HG02870 (cell line): ENCODE measurements at regions not wholly inside any gene's neighbourhood (a gene's known extent, or its start where the extent isn't known, plus 50 kb on each side); places are given as distances from the start of the nearest gene placed in this dataset.
"Not testable (repeated sequence)": the region's sequence is repeated elsewhere in the genome, so short reads cannot be mapped to it uniquely, and the experiment has no call there.

Experiments
- ATAC-seq: cut with Tn5 transposase; IDR thresholded peaks from one replicate; pipeline ENCODE4 v1.9.1; 2021; ENCODE audit warnings: mild to moderate bottlenecking, moderate library complexity; ENCODE audit not compliant: unreplicated experiment

DNA sequence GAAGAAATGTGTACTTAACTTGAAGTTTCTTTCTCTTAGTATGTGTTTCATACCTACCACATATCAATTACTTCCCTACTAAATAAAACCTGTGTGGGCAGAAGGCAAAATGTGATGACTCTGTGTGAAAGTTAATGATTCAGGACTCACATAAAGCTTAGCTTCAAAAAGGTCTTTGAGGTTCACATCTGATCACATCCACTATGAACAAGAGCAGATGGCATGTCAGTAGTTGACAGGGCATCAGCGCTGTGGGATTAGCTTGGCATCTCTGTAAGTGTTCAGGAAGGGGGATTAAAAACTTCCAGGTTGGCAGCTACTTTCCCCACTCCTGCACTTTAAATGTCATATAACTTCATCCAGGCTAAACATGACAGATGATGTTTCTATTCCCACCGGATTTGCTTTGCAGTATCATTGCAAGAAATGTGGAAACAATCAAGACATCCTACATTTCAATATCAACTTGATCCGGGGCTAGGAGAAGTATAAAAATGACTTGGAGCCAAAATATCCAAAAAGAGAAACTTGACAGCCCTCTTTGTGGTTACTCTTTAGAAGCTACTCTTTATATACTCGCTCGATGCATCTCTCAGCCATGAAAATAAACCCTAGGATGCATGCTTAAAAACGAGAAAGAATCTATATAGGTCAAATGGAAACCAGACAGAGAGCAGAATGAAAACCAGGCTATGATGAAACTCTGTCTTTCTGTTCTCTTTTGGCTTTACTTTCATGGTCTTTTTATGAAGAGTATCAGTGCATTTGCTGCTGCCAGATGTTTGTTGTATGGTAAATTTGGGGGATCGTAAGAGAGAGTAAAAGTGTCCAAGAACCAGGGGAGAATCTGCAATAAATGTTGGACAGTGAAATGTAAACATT is 273.1 kb upstream of the ALCAM start:
- ATAC-seq, result peak; percentile 74

GRCh38 chr3:105094588-105094987 is 272.1 kb upstream of the ALCAM start:
- no peak for ATAC-seq

GRCh38 chr3:105096071-105096470 is 270.6 kb upstream of the ALCAM start:
- ATAC-seq, result no peak

GRCh38 chr3:105101603-105102002 is 265.1 kb upstream of the ALCAM start:
- no peak for ATAC-seq

GRCh38 chr3:105103139-105103538 is 263.6 kb upstream of the ALCAM start:
- ATAC-seq, result no peak

GRCh38 chr3:105108823-105109222 is 257.9 kb upstream of the ALCAM start:
- no peak for ATAC-seq

DNA sequence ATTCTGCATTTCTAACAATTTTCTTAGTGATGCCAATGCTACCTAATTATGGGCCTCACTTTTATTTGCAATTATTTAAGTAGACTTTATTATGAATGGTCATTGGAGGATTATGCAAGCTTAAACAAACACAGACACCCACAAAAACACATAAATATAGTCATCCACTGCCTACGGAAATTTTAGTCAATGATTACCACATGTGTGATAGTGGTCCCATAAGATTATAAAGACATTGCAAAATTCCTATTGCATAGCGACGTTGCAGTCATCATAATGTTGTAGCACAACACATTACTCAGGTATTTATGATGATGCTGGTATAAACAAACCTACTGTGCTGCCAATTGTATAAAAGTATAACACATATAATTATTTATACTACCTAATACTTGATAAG is 247.8 kb upstream of the ALCAM start:
- ATAC-seq, result no peak

GRCh38 chr3:105119801-105120340 is 246.8 kb upstream of the ALCAM start:
- ATAC-seq, result no peak

DNA sequence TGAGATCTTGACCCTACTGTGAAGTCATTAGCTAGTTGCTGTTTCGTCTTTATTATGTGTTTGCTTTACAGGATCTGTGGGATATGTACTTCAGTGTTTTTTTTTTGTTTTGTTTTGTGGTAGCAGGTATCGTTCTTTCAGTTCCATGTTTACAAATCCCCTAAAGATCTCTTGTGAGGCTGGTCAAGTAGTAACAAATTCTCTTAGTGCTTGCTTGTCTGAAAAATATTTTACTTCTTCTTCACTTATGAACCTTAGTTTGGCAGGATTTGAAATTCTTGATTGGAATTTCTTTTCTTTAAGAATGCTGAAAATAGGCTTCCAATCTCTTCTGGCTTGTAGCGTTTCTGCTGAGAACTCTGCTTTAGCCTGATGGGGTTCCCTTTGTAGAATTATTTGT is 235.8 kb upstream of the ALCAM start:
- ATAC-seq, result no peak

- no peak for ATAC-seq
Measured at GRCh38 chr3:105137911-105138310, 228.8 kb upstream of the ALCAM start.

GRCh38 chr3:105139881-105140560 is 226.7 kb upstream of the ALCAM start:
- ATAC-seq, result no peak

DNA sequence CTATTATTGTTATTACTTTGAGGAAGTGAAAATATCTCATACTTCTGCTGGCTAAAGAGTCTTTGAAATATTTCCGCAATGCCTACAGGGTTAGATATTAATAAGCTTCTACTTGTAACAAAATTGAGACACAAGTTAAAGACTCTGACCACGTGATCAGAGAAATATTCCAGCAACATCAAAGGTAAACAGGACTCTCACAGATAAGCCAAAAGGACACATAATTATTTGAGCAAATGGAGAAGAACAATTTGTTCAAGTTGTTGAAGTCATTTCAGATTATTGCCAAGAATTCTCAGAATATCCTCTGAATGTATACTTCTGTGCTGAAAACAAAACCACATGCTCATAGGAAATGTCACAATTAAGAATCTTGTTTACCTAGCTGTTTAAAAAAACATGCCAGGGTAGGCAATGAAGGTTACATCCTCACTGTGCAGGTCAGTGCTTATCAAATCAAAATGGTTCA is 225.8 kb upstream of the ALCAM start:
- no peak for ATAC-seq

GRCh38 chr3:105144837-105145236 is 221.9 kb upstream of the ALCAM start:
- ATAC-seq, result no peak

DNA sequence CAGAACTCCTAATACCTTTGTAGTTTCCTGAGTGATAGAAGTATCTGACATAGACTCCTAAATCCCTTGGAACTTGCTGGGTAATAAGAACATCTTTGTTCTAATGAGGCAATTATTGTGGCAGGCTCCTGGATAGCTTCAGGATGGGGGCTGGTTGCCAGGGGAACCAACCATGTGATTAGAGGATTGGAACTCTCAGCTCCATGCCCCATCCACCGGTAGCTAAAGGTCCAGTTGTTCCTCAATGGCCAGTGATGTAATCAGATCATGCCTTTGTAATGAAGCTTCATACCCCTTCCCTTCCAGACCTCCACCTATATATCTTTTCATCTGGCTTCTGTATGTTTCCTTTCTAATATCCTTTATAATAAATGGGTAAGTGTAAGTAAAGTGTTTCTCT is 221.2 kb upstream of the ALCAM start:
- ATAC-seq, result no peak

GRCh38 chr3:105149197-105149596 is 217.5 kb upstream of the ALCAM start:
- not testable (repeated sequence) for ATAC-seq

DNA sequence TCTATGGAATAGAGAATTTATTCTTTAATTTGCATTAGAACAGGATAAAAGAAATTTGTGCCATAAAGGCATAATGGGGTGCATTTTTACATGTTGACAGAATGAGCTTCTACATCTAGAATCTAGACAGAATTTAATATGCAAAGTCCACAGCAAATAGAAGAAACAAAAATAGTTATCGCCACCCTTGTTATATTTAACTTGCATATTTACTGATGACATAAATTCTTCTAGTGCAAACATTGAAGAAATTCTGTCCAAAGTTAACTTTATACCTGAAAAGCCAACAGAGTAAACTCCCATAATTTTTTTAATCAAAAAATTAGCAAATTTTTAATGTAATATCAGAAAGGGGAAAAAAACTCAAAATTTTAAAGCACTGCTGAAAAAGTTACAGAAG is 213.7 kb upstream of the ALCAM start:
- no peak for ATAC-seq

GRCh38 chr3:105154692-105155091 is 212.0 kb upstream of the ALCAM start:
- ATAC-seq, result no peak

DNA sequence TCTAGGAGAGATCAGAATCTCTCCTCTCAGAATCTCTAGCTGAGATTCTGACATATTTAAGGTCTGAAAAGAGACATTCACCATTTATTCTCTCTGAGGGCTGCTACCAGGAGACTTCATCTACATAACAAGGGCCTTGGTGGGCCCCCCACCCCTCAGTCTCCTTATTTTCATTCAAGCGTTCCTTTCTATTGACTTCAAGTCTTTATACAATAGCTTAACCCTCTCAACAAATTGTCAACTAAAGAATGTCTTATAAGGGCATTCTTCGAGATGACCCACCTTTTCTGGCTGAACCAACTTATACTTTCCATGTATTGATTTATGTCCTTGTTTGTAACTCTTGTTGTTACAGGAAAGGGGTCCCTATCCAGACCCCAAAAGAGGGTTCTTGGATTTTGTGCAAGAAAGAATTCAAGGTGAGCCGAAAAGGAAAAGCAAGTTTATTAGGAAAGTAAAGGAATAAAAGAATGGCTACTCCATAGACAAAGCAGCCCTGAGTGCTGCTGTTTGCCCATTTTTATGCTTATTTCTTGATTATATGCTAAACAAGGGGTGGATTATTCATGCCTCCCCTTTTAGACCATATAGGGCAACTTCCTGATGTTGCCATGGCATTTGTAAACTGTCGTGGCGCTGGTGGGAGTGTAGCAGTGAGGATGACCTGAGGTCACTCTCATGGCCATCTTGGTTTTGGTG is 209.5 kb upstream of the ALCAM start:
- ATAC-seq, result no peak

DNA sequence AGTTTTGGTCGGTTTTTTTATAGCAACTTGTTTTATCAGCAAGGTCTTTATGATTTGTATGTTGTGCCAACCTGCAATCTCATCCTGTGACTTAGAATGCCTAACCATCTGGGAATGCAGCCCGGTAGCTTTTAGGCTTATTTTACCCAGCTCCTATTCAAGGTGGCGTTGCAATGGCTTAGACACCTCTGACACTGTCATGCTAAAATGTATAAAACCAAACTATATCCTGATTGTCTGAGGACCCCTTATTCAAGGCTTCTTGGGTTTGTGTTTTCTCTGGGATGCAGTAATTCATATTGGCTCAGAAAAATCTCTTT is 209.0 kb upstream of the ALCAM start:
- no peak for ATAC-seq

- ATAC-seq, result no peak
Measured at GRCh38 chr3:105158286-105158685, 208.4 kb upstream of the ALCAM start.

DNA sequence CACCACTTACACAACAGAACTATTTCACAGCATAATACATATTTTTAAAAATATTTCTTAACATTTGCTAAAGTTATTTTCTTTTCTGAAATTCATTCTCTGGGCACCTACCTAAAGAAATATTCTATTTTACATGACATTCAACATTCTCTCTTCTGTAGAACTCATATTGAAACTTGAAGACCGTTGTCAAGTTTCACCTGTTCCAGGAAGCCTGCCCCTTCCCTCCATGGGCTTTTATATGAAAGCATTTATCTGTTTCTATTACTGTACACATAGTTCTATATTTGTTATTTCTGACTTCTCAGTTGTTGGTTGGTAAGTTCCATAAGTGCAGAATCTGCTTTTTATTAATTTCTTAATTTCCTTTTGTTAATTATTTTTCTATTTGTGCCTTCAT is 204.3 kb upstream of the ALCAM start:
- ATAC-seq, result peak; percentile 75

DNA sequence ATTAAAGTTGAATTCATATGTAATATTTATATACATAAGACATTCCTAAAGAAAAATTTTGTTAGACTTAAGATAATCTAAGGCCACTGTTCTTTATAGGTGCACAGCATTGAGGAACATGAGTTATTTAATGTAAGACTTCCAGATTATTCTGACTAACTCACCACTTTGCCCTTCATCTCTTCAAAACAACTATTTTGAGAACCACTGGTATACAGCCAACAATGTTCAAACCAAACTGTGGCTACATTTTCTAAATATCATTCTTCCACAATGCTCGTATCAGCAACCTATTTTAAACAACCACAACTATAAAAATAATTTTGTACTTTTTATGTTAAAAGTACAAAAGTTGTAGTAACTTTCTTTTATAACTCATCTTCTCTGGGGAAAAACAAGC is 199.8 kb upstream of the ALCAM start:
- no peak for ATAC-seq
